AG04450 (cell line): ENCODE measurements at regions not wholly inside any gene's neighbourhood (a gene's known extent, or its start where the extent isn't known, plus 50 kb on each side); places are given as distances from the start of the nearest gene placed in this dataset.

Source experiments
- CTCF ChIA-PET: fragments of 300-600, 350-600 bp; formaldehyde crosslinking; extraction: SDS; loops from one replicate; lab custom pipeline; 2022; ENCODE audit warnings: antibody characterized with exemption, inconsistent platforms; lab: Charles Lee
- POLR2A ChIA-PET: fragments of 350-600 bp; formaldehyde crosslinking; extraction: SDS; loops from one replicate; lab custom pipeline; 2021; ENCODE audit warnings: antibody characterized with exemption, inconsistent platforms; lab: Yijun Ruan, JAX
- DNase-seq: peaks from one replicate; pipeline ENCODE4 v3.0.0-alpha.2; 2011; ENCODE audit warnings: low read depth, low spot score
- H3K27ac ChIP-seq: one replicate; pipeline ENCODE4 v1.5.1; 2012; ENCODE audit warnings: low read depth, low read length, control low read depth
- H3K27me3 ChIP-seq: one replicate; pipeline ENCODE4 v1.6.0; 2012; ENCODE audit warnings: low read length; ENCODE audit not compliant: control insufficient read depth, insufficient read depth
- H3K4me3 ChIP-seq: 2 replicates; pipeline ENCODE4 v1.5.1; 2011; ENCODE audit warnings: mild to moderate bottlenecking, low read depth, low read length, control low read depth
- H3K9me3 ChIP-seq: 2 replicates; pipeline ENCODE4 v1.5.1; 2012; ENCODE audit warnings: low read length; ENCODE audit not compliant: control insufficient read depth, insufficient read depth
- CTCF ChIP-seq: IDR thresholded peaks from 2 replicates; pipeline ENCODE4 v1.5.1; 2011; ENCODE audit warnings: low read depth, low read length, control low read depth, inconsistent platforms

- Histone ChIP-seq H3K27me3 (no peaks in the 10 kb centered on the region), H3K9me3 (no peaks in the 10 kb centered on the region), H3K4me3 (no peak overlapping the region), H3K27ac (no peak overlapping the region)
- TF ChIP-seq CTCF, result no peak
- ChIA-PET CTCF (no interaction called here), POLR2A (no interaction called here)
- no peak for DNase-seq
Observed at GRCh38 chr2:142347751-142348150, 216.9 kb upstream of the LRP1B start.

- TF ChIP-seq CTCF, result no peak
- H3K4me3 ChIP-seq, result no peak overlapping the region
- no peak for DNase-seq
- H3K9me3 ChIP-seq, result no peaks in the 10 kb centered on the region
- H3K27me3 ChIP-seq, result no peaks in the 10 kb centered on the region
- POLR2A ChIA-PET, result no interaction called here
- CTCF ChIA-PET, result no interaction called here
- H3K27ac ChIP-seq, result no peak overlapping the region
Observed at GRCh38 chr2:142339261-142339660, 208.4 kb upstream of the LRP1B start.

- Histone ChIP-seq H3K4me3 (no peak overlapping the region), H3K9me3 (no peaks in the 10 kb centered on the region), H3K27ac (no peak overlapping the region), H3K27me3 (no peaks in the 10 kb centered on the region)
- ChIA-PET CTCF (no interaction called here), POLR2A (no interaction called here)
- DNase-seq, result no peak
- no peak for TF ChIP-seq CTCF
Observed at GRCh38 chr2:142332196-142332595, 201.4 kb upstream of the LRP1B start.

- no peak for TF ChIP-seq CTCF
- H3K27ac ChIP-seq, result no peak overlapping the region
- H3K9me3 ChIP-seq, result no peaks in the 10 kb centered on the region
- H3K4me3 ChIP-seq, result no peak overlapping the region
- H3K27me3 ChIP-seq, result no peaks in the 10 kb centered on the region
- POLR2A ChIA-PET, result no interaction called here
- DNase-seq, result no peak
- CTCF ChIA-PET, result no interaction called here
Observed at GRCh38 chr2:142330458-142330857, 199.6 kb upstream of the LRP1B start.

- no peak overlapping the region for H3K27ac ChIP-seq
- ChIA-PET POLR2A (no interaction called here), CTCF (no interaction called here)
- H3K27me3 ChIP-seq, result no peaks in the 10 kb centered on the region
- H3K9me3 ChIP-seq, result no peaks in the 10 kb centered on the region
- no peak overlapping the region for H3K4me3 ChIP-seq
- DNase-seq, result no peak
- no peak for TF ChIP-seq CTCF
Observed at GRCh38 chr2:142325870-142326269, 195.1 kb upstream of the LRP1B start.
